Left hindlimb (tissue), 1 donor: ENCODE measurements at regions not wholly inside any gene's neighbourhood (a gene's known extent, or its start where the extent isn't known, plus 50 kb on each side); places are given as distances from the start of the nearest gene placed in this dataset.
A peak's percentile ranks its signal among the peaks of the same experiment; 100 is the strongest.
"Not testable (repeated sequence)": the region's sequence is repeated elsewhere in the genome, so short reads cannot be mapped to it uniquely, and the experiment has no call there.

Experiments used
- DNase-seq: peaks from one replicate; pipeline ENCODE4 v3.0.0-alpha.2; 2018

DNA sequence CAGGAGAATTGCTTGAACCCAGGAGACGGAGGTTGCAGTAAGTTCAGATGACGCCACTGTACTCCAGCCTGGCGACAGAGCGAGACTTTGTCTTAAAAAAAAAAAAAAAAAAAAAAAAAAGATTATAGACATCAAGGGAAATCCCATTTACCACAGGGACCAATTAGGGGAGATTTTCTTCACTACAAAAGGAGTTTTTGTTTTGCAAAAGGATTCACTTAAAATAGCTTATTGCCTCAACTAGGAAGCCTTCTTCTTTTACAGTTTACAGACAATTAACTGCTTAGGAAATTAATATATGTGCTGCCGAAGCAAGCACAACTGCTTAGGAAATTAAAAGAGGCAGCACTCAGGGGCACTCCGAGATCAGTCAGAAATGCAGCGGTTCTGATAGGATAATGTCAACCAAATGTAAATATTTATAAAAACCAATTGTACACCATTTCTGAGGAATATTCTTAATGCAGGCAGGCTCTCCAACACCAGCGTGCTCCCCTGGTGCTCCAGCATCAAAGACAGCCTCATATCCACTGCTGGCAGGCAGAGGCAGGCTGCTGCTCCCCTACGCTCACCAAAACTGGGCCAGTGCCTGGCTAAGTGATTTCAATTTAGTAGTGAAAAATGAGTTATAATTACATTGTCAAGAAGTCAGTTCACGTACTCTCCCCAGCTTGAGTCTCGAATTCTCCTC, 107.9 kb upstream of the RAB4A start:
- no peak for DNase-seq

DNA sequence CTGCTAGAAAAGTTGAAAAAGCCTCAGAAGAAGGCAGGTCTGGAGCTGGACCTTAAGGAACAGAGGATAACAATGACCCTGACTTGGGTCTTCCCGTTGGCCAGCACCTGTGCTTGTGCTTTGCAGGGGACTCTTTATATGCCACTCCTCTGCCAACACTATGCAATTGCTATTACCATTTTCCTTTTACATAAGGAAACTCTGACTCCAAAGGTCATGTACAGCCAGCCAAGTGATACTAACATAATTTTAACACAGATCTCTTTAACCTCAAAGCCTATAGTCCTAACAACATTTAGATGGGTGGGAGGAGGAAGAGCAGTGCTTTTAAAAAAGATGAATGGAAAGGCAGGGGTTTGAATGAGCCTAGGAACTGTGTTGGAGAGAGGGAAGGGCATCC, 106.6 kb upstream of the RAB4A start:
- DNase-seq, result no peak

DNA sequence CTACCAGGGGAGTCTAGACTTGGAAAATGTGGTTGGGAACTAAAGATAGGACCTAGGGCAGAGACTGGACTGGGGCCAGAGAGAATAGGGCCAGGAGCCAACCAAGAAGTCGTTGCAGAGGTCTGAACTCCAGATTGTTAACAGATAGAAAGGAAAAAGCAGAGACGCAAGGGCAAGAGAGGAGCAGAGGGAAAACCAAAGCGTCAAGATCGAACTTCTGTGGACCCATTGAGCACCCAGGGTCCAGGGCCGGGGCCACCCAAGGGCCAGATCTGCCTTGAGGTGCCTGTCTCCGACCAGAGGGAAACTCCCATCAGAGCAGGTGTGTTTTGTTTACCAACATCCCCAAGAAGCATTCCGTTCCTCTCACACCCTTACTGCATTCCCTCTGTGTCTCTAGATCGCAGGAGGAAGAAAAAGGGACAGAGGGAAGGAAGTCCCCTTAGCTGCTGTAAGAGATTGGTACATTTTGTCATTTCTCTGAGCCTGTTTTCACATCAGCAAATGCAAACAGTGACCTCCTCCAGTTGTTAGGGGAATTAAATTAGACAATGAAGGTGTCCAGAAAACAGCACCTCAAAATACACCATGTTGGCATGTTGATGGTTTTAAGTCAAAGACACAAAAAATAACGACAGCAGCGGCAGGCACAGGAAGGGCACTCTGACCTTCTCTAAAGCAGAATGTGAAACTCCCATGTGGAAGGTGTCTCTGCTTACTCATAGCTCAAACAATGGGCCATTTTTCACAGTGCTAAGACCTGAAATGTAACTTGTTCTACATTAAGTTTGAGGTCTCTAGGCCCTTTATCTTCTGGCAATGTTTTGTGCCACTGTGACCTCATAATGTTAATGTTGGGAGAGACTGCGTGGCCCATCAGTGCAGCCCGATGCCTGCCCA, 105.8 kb upstream of the RAB4A start:
- DNase-seq, result no peak

DNA sequence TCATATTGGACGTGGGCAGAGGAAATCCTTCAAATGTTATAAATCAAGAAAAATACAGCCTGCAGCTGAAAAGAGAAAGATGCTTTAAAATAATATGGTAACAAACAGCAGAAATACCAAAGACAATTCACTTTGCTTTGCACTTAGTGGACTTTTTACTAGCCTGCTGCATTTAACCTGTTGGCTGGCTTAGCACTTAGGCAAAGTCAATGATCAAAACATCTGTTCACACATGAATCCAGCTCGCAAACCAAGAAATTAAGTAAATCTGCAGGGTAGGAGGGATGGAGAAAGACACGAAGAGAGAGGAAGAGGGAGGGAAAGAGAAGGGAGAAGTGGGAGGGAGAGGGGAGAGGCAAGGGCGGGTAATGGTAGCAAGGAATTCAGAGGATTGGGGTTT, 103.6 kb upstream of the RAB4A start:
- DNase-seq, result no peak

DNA sequence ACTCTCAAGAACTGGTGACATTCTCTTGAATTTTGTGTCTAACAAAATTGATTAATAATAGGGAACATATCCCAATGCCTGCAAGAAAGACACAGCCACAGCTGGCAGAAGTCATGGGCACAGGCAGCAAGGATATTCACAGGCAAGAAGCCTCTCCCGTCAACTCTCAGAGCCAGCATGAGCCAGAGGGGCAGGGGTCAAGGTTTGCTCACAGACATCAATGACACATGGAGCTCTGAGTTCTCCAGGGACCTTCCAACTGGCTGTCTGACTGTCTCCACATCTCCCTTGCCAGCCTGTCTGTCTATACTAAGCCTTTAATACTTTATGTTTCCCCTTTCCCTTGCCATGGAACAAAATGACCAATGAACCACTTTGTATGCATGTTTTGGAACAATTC, 101.5 kb upstream of the RAB4A start:
- no peak for DNase-seq

GRCh38 chr1:229170274-229170673, 100.6 kb upstream of the RAB4A start:
- DNase-seq, result no peak

GRCh38 chr1:229170778-229171505, 100.0 kb upstream of the RAB4A start:
- no peak for DNase-seq

DNA sequence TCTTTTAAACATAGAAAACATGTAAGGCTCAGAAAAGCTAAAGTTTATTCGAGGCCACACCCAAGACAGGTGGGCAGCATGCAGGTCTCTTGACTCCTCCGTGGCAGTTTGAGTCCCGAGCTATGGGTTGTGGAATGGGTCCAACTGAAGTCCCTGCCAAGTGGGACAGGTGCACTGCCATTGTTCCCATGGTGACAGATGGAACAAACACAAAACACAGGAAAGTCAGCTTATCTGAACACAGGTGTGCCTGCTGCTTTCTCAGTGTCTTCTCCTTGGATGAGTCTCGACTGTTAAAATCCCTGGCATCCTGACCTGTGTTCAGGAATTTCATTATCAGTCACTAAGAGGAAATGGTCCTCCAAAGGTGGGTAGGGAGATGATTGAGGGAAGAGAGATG, 99.0 kb upstream of the RAB4A start:
- no peak for DNase-seq

GRCh38 chr1:229173491-229174476, 97.1 kb upstream of the RAB4A start:
- DNase-seq, result not testable (repeated sequence)

- DNase-seq, result not testable (repeated sequence)
Observed at GRCh38 chr1:229175297-229175696, 95.6 kb upstream of the RAB4A start.

- DNase-seq, result not testable (repeated sequence)
Observed at GRCh38 chr1:229176457-229176856, 94.5 kb upstream of the RAB4A start.

DNA sequence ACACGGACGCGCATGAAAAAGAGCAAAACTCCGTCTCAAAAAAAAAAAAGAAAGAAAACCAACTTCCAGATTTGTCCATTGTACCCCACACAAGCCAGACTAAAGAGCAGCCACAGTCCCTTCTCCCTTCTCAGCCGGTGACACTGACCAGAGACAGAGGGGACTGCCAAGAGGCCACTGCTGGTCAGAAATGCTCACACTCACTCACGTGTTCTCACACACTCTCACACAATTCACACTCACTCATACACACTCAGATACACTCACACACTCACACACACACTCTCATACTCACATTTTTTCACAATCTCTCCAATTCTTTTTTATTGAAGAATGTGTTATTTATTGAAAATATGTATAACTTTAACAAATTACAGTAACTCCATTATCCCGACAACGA, 90.8 kb upstream of the RAB4A start:
- DNase-seq, result no peak

- no peak for DNase-seq
Observed at GRCh38 chr1:229181419-229181818, 89.5 kb upstream of the RAB4A start.

- no peak for DNase-seq
Observed at GRCh38 chr1:229183588-229183987, 87.3 kb upstream of the RAB4A start.

- no peak for DNase-seq
Observed at GRCh38 chr1:229184066-229184465, 86.8 kb upstream of the RAB4A start.

GRCh38 chr1:229185963-229186362, 84.9 kb upstream of the RAB4A start:
- peak; percentile 42 for DNase-seq

DNA sequence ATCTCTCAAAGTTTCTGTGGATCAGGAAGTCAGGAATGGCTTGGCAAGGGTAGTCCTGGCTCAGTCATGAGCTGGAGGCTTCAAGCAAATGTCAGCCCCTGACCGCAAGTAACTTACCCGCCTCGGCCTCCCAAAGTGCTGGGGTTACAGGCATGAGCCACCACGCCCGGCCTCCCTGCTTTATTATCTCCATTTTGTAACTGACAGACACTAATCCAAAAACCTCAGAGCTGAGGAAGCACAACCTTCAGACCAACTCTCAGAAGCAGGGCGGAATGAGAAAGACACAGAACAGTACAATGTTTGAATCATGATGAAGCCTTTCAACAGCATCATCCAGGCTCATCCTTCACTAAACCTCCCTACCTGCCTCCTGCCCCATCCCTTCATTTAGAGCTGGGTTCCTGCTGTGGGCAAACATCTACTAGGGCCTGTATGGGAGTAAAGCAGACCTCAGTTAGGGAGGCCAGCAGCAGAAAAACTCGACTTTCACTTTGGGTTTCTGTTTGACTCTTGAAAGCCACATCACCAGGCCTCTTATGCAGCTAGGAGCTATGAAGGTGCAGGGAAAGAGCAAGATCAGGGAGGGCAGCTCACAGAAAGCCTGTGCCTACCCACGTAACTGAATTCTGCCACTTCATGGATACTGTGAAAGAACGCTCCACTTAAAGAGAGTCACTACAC, 84.4 kb upstream of the RAB4A start:
- no peak for DNase-seq

DNA sequence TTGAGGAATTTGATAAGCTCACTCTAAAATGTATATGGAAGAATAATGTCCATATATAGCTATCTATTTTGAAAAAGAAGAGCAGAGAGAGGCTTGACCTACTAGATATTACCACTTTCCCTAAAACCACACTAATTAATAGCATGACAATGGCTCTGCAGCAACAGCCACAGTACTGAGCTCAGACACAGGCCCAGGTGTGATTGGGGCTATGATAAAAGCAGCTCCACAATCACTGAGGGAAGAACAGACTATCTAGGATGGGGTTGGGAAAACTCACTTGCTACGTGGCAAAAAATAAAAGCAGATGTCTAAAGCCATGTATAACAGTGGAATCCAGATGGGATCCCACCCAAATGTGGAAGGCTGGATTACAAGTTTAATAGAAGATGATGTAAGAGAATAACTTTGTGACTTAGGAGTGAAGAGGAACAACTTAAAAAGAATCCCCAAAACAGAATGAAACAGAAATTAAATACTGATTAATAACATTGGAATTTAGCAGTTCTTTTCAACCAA, 80.8 kb upstream of the RAB4A start:
- no peak for DNase-seq

DNA sequence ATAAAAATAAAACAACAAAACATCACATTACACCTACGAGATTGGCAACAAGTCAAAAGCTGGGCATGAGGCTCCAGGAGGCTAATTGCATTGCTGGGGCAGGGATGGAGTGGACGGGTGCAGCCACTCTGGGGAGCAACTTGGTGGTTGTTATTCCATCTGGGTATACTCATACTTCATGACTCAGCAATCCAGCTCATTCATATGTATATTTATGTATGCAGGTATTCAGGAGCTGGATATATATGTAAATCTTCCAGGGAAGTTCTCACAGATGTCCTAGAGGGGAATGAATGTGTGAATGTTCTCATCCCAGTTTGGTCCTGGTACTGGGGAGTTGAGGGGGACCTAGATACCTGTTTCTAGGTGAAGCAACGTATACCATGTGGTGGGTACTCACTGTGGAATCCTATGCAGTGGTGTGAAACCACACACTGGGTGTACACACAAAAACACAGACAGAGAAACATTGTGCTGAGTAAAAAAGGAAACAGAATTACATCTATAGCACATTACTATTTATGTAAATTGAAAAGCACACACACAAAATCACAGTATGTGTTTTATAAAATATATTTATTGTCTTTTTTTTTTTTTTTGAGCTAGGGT, 79.7 kb upstream of the RAB4A start:
- no peak for DNase-seq

DNA sequence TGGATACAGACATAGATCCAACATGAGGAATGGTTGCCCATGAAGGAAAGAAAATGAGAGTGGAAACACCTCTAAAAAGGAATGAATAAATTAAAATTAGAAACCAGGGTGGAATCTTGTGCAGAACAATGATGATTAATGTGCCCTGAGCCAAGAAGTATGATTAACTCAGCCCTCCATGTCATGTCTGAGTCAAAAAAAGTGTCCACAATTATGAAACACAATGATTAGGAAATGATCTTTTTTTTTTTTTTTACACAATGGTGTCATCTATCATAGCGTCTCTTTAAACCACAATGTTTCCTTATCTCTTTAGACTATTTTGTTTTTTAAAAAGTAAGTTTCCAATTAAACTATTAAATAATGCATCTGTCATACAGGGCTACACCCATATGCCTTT, 78.9 kb upstream of the RAB4A start:
- DNase-seq, result no peak

DNA sequence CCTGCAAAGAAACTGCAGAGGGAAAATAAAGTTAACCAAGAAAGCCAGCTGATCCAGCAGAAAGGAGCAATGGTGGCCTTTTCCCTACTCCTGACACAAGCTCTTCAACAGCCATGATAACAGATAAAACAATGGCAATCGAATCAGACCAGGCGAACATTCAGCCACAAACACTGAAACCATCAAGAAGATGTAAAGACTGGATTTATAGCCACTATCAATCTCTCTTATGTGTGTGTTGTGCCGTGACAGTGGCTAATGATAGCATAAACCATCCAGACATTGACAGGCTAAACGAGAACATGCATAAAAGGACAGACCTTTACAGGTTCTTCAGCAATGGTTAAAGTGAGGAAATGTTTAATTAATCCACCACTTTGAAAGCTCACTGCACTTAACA, 78.1 kb upstream of the RAB4A start:
- no peak for DNase-seq
